Fibroblast of peridontal ligament (primary cell): ENCODE measurements at regions not wholly inside any gene's neighbourhood (a gene's known extent, or its start where the extent isn't known, plus 50 kb on each side); places are given as distances from the start of the nearest gene placed in this dataset.
A peak's percentile ranks its signal among the peaks of the same experiment; 100 is the strongest.

Source experiments
- DNase-seq: peaks from one replicate; pipeline ENCODE4 v3.0.0-alpha.2; 2010; ENCODE audit errors: extremely low read depth

- DNase-seq: no peak
Observed at GRCh38 chr20:22370137-22370536, 214.2 kb downstream of the FOXA2 start.

DNA sequence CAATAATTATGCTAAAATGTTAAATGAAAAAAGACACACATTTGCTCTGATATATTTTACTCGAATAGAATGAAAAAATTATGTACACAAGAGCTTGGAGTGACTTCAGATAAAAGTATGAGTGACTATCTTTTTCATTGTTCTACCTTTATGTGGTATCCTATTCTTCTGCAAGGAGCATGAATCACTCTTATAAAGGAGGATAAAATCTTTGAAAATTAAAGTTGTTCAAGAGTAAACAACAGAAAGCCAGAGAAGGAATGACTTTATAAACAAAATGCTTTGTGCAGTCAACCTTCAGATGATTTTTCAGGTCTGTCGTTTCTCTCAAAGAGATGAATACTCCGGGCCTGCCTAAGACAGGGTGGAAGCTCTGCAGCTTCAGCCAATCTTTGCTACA lies 215.3 kb downstream of the FOXA2 start:
- no peak for DNase-seq

DNA sequence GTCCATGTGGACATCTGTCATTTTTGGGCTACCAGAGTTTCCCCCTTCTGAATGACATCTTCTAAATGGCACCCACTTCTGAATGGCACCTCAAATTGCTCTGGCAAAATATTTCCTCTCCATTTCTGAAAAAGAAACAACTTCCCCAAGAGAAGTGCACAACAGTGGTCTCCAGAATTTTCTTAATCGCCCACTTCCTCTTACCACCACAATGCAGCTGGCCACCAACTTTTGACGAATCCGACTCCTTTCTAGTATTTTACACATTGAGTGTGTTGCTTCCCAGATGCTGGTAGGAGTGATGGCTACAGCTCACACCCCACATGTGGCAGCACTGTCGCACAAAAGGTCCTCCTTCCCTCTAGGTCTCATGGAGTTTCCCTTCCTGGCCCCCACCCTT lies 216.1 kb downstream of the FOXA2 start:
- no peak for DNase-seq

DNA sequence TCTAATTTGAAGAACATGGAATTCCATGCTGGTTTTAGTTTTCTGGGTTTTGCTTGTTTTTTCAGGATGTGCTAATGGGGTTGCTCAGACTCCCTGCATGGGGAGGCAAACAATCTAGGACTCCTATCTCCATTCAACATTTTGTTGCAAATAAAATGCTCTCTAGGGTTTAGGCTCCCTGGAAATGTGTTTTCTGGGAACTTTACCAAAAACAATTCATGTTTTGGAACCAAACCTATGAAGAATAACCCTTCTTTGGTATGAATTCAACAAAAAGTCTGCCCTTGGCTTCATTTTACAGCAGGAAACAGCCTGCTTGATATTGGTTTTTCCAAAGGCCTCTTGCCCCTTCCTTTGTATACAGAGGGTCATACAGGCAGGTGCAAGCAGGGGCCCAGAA lies 217.7 kb downstream of the FOXA2 start:
- no peak for DNase-seq

GRCh38 chr20:22354647-22355046 lies 229.7 kb downstream of the FOXA2 start:
- no peak for DNase-seq

GRCh38 chr20:22353586-22353985 lies 230.8 kb downstream of the FOXA2 start:
- DNase-seq: no peak

- DNase-seq: no peak
Observed at GRCh38 chr20:22352019-22352418, 232.4 kb downstream of the FOXA2 start.

DNA sequence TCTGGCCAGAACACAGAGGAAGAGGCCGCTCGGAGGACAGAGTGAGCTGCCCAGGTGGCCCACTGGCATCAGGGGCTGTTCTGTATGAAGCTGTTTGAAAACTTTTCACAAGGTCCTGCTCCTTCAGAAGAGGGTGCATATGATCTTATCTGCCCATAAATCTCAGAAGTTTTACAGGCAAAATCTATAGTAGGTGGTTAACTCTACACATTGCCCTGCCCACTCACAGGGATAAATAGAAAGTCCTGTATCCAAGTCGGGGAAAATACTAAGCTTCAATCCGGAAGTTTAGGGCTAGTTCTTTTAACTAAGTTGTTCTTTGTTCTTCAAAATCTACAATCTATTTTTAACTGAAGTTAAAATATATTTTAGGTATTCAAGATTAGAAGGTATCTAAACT lies 233.7 kb downstream of the FOXA2 start:
- no peak for DNase-seq

DNA sequence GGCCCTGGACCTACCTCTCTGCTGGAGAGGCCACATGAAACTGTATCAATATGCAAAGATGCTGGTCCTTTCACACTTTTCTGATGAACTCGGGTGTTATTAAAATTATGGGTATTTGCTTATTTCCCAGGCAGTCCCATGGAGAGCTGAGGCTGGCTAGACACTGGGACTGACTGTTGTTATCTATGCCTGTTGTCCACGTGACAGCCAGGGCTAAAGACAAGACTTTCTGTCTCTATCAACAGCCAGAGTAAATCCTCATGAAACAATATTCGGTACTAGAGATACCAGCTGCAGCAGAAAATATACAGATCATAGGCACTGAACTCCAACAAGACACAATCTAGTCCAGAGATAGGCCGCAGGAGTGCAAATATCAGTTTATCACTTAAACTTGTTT lies 236.4 kb downstream of the FOXA2 start:
- no peak for DNase-seq

- DNase-seq: no peak
Observed at GRCh38 chr20:22346716-22347115, 237.7 kb downstream of the FOXA2 start.

GRCh38 chr20:22343612-22344011 lies 240.8 kb downstream of the FOXA2 start:
- no peak for DNase-seq

DNA sequence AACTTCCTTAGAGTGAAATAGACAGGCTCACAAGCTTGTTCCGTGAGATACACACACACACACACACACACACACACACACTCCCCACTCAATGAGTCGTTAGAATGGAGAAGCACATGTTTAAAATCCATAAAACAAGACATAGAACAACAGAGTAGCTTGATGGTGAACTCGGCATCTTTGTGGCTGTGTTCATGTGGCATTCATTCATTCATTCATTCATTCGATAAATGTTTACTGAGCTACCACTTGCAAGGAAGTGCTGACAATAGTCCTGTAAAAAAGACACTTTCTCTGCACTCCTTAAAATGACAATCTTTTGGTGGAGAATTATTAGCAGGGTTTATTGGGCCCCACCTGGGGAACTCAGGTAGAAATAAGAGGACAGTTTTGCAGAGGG lies 242.0 kb downstream of the FOXA2 start:
- no peak for DNase-seq

- no peak for DNase-seq
Observed at GRCh38 chr20:22341508-22341907, 242.9 kb downstream of the FOXA2 start.

- no peak for DNase-seq
Observed at GRCh38 chr20:22339946-22340345, 244.4 kb downstream of the FOXA2 start.

DNA sequence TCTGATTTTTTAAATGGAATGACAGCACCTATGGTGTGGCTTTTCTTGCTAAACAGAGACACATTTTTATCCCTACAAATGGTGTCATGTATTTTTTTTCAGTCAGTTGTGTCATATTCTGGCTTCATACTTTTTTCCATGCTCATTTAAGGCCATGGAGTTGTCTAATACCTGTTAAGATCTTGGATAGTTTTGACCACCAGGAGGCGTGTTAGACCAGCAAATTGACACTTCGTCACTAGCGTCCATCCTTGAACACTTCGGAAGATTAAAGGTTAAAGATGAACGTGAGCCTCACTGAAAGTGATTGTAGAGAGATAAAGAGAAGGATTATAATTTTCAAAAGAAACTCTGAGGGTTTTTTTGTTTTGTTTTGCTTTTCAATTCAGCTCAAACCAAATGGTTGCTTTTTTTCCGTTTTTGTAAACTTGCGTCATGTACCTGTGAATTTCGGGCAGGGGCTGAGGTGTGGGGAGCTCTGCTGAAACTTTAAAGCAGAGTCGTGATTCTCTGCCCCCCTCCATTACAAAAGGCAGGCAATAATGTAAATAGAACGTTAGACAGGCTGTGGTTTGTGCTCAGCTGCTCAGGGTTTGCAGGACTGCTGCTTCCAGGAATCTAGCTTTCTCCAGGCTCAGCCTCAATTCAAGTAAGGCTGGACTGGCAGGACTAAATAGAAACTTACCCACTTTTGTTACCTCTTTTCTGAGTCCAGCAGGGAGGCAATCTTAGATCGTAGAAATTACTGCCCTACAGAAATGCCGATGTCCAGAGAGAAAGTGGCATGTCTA lies 245.1 kb downstream of the FOXA2 start:
- DNase-seq: peak; percentile 60

DNA sequence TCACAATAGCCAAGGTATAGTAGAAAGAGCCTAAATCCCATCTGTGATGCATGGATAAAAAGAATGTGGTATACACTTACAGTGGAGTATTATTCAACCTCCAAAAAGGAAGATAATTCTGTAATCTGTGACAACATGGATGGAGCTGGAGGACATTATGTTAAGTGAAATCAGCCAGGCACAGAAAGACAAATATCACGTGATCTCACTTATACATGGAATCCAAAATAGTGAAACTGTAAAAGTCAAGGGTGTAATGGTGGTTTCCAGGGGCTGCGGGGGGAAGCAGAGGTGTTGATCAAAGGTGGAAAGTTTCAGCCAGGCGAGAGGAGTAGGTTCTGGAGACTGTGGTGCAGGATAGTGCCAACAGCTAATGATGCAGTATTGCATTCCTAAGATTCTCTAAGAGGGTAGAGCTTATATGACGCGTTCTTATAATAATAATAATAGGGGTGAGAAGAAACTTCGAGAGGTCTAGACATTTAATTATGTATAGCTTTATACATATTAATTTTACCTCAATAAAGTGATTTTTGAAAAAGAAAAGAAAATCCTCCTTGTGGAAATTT lies 246.1 kb downstream of the FOXA2 start:
- DNase-seq: no peak

- no peak for DNase-seq
Observed at GRCh38 chr20:22335210-22335609, 249.2 kb downstream of the FOXA2 start.

DNA sequence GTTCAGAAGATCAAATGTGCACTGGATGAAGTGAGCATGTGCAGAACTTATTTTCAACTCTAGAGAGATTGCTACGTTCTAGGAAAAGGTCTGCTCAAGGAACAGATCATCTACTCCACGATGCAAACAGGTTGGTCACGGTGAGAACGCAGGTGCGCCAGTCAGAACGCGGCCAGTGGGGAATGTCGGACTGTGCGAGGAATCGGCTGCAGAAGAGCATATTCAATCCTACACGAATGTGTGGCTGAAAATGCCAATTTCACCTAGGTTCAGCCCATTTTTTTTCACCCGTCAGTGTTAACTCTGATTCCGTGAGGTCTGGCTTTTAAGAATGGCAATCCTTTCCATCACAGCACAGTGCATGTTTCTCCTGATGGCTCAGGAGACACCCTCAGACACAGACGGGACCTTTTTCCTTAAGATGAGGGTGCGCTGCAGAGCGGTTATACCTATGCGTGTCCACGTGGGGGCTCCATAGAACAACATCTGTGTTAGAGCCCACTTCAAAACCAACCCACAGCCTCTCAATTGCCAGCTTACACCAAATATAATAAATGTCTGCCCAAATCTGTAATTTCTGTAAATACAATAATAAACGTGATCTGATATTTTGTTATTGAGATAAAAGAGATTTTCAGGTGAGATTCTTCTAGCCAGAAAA lies 250.4 kb downstream of the FOXA2 start:
- DNase-seq: peak; percentile 31

DNA sequence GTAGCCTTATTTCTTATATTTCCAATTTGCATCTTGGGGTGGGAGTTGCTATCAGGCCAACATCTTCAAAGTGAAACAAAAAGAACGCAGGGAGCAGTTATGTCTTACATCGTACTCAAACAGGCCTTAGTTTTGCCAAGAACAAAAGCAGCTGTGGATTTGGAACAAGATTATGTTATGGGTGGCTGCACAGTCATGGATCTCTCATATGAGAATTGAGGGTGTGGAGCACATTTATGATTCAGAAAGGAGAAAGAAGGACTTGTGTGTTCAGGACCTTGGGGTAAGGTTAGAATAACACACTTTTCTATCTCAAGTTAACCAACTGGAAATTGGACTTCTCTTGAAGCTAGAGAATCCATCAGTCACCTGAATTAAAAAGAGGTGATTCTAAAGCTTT lies 259.9 kb downstream of the FOXA2 start:
- DNase-seq: no peak

GRCh38 chr20:22322513-22322912 lies 261.9 kb downstream of the FOXA2 start:
- no peak for DNase-seq

DNA sequence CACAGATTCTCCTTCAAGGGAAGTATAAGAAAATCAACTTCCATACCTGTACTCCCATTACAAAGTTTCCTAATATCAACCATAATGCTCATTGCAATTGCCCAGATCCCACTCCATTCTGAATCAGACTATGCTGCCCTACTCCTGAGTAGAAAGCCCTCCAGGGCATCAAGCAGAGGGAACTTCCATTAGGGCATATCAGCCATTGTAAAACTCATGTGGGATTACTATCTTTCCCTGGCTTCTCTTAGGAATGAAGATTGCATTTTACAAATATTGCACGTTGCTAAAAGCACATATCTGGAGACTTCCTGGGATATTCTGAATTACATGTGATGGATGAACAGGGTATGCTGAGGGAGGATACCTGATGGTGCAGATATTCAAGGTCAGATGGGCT lies 263.2 kb downstream of the FOXA2 start:
- DNase-seq: no peak

DNA sequence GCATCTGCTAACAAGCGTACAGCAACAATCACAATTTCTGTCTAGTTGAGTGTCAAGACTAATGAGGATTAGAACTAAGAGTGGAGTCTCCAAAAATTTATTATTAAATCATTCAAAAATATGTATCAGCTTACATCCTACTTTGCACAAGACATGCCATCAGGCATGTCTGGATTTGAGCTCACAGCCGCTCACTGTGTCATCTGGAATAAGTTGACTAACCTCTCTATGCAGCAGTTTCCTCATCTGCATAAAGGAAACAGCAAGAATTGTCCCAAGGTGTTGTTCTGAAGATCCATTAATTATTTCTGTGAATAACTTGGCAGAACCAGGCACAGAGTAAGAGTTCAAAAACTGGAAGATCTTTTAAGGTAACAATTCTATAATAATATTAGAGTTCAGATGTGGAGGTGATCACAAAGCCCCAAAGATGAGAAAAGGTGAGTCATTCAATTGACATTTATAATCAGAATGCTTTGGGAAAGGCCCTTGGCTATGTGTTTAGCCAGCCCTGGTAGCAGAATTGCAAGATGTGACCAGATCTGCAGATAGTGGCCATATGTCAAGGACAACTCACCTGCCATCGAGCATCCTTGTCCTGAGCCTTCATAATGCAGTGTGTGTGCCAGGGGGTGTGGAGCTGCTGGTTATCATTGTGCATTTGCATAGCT lies 264.0 kb downstream of the FOXA2 start:
- no peak for DNase-seq

GRCh38 chr20:22315771-22316170 lies 268.6 kb downstream of the FOXA2 start:
- no peak for DNase-seq
